HG03378 (cell line): ENCODE measurements at regions not wholly inside any gene's neighbourhood (a gene's known extent, or its start where the extent isn't known, plus 50 kb on each side); places are given as distances from the start of the nearest gene placed in this dataset.

Experiments
- ATAC-seq: cut with Tn5 transposase; IDR thresholded peaks from one replicate; pipeline ENCODE4 v1.9.1; 2021; ENCODE audit warnings: mild to moderate bottlenecking, moderate library complexity; ENCODE audit not compliant: unreplicated experiment

GRCh38 chr21:18460979-18461378 is 57.4 kb upstream of the TMPRSS15 start:
- ATAC-seq: no peak

- no peak for ATAC-seq
These were observed 58.2 kb upstream of the TMPRSS15 start for GRCh38 chr21:18461743-18462142.

GRCh38 chr21:18467715-18468114 is 64.1 kb upstream of the TMPRSS15 start:
- no peak for ATAC-seq

DNA sequence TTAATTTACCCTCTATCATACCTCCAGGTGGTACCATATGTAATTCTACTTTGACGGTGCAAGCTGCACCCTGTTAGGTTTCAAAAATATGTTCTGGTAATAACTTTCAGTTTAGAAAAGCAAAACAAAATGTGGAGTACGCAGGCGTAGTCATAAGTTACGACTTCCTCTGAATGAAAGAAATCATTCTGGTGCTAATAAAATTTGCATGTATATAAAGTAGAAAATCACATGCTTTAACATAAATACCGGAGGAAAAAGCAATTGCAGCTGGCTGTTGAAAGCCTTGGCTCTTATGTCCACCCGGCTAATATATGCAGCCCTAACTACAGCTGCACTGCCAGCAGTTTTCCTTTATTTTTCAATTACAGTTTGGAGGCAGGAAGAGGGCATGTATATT is 65.2 kb upstream of the TMPRSS15 start:
- ATAC-seq: no peak

- no peak for ATAC-seq
These were observed 73.1 kb upstream of the TMPRSS15 start for GRCh38 chr21:18476639-18477038.

GRCh38 chr21:18477043-18477442 is 73.5 kb upstream of the TMPRSS15 start:
- no peak for ATAC-seq

DNA sequence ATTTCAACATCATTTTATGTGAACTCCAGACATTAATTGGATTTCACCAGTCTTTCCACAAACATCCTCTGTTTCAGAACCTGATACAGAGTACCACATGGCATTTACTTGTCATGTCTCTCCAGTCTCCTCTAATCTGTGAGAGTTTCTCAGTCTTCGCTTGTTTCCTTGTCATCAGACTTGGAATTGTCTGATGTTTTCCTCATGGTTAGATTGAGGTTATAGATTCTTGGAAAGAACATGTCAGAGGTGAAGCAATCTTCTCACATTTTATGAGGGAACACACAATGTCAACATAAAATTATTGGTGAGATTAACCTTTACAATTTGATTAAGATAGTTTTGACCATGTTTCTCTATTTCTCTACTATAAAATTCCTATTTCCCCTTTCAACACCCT is 74.9 kb upstream of the TMPRSS15 start:
- ATAC-seq: no peak

- ATAC-seq: no peak
These were observed 84.7 kb upstream of the TMPRSS15 start for GRCh38 chr21:18488252-18488651.

GRCh38 chr21:18493422-18493821 is 89.8 kb upstream of the TMPRSS15 start:
- ATAC-seq: no peak

DNA sequence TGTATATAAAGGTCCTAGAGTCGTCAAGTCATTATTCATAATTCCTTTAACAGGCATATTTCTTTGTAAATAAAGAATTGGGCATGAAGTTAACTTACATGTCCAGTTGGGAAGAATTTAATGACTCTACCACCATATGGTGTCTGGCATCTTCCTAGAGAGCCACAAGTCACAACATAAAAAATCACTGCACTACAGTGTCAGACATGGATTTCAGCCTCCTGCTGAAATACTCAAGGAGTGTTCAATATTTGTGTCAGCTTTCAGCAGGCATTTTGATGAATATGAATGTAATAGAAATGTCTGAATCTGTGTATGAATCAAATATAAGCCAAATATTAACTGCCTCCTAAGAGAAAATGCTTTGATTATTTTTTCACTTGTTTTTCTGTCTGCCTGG is 91.9 kb upstream of the TMPRSS15 start:
- ATAC-seq: no peak

DNA sequence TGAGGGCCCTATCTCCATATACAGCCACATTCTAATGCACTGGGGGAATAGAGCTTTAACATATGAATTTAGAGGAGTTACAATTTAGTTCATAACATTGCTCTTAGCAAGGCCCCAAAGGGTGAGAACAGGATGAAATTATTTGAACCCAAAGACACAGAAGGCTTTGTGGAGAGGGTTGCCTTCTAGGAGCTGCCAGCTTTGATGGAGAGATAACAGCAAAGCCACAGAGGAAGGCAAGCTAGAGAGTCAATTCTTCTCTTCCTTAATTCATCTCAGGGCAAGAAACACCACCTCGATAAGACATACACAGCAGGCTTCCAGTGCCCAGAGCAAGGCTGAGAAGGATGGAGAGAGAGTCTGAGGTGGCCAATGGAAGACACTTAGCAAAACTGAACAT is 94.8 kb upstream of the TMPRSS15 start:
- ATAC-seq: no peak

DNA sequence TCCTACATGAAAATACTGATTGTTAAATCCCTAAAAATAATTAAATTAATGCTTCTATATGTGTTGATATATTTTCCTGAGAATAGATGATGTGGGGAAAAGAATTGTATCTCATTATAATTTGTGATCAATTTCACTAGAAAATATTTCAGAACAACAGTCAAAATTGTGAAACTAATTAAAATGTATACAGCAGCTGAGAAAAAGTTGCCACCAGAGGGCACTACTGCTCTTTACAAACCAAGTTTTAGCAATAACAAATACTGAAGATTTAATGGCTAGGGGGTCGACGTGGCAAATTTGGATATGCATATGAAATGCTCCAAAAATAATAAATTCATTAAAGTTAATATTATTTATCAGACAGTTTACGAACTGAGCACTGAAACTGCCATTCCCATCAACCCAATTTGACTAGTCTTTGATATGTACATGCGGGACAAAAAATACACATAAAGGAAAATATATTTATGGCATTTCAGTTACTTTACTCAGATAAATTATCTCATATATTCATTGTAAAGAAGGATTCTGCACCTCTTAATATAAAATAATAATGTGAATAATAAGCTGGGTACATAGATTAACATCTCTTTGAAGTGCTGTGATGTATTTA is 96.3 kb upstream of the TMPRSS15 start:
- ATAC-seq: no peak

GRCh38 chr21:18518054-18518481 is 114.5 kb upstream of the TMPRSS15 start:
- no peak for ATAC-seq

DNA sequence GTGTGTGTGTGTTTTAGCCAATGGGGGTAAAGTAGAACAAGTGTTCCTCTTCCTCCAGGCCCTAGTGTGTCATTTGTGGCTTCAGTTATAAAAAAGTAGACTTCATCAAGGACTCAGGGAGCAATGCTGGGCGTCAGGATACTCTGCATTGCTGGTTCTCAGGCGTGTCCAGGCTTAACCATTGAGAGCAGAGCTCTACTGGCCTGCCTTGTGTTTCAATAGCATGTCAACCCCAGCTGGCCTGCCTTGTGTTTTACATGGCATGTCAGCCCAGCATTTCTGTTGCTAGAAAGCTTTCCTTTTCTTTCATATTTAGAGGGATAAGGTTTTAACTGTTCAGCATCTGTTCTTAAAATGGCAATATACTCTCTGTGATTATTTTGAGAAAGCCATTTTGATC is 117.6 kb upstream of the TMPRSS15 start:
- no peak for ATAC-seq

- ATAC-seq: no peak
These were observed 118.8 kb upstream of the TMPRSS15 start for GRCh38 chr21:18522181-18522972.

GRCh38 chr21:18524097-18524880 is 120.7 kb upstream of the TMPRSS15 start:
- ATAC-seq: no peak

GRCh38 chr21:18529254-18529653 is 125.7 kb upstream of the TMPRSS15 start:
- ATAC-seq: no peak

DNA sequence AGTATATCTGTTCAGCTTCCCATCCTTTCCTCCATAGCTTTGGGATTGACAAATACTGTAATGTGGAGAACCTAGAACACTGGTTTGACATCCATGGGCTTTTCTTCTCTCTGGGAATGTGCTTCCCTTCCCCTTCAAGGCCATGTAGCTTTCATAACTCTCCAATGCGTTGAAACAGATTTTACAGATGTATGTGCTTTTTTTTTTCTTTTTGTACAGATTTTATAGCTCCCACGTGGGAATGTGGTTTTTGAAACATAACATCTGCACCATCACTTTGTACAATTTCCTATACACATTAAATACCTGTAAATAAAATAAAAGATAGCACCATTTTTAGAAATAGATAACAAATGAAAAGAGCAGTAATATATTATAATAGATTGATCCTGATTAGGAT is 138.5 kb upstream of the TMPRSS15 start:
- no peak for ATAC-seq

DNA sequence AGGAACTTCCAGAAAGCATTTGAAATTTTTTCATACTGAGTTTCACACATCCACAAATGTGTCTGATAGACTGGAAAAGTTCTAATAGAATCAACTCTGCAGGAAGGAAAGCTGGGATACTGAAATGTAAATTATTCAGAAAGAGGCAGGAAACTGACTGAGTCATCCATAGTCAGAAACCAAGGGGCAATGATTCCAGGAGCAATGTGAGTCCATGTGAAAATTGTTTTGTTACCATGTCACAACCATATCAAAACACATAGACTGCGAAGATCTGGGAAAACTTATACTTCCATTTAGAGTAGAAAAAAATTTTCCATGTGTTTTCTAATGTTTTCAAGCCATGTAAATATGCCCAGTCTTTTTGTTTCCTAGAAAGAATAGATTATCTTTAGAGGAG is 142.3 kb upstream of the TMPRSS15 start:
- no peak for ATAC-seq

GRCh38 chr21:18547347-18547746 is 143.8 kb upstream of the TMPRSS15 start:
- ATAC-seq: no peak

DNA sequence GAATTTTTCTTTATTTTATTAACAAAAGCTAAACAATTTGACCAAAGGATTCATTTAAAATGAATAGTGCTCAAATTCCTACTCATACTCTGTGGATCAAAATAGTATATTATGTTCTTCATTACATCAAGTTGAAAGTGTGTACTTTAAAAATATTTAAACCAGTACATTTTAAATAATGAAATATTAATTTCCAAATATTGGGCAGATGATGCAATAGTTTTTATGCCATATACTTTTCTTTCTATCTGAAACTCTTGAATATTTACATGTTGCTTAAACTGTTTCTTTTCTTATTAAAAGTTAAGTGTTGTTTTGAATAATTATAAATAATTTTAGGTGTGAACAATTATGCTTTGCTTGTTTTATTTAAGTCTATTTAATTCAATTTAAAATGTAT is 144.7 kb upstream of the TMPRSS15 start:
- ATAC-seq: no peak
